H9 (cell line): ENCODE measurements at regions not wholly inside any gene's neighbourhood (a gene's known extent, or its start where the extent isn't known, plus 50 kb on each side); places are given as distances from the start of the nearest gene placed in this dataset.
"Not testable (repeated sequence)": the region's sequence is repeated elsewhere in the genome, so short reads cannot be mapped to it uniquely, and the experiment has no call there.

Source experiments
- DNase-seq: peaks from one replicate; pipeline ENCODE4 v3.0.0-alpha.2; 2017
- H2AFZ ChIP-seq: one replicate; pipeline ENCODE4 v1.6.1; 2013; ENCODE audit warnings: mild to moderate bottlenecking, low read length, control low read depth, moderate library complexity
- H2AK5ac ChIP-seq: 2 replicates; pipeline ENCODE4 v1.6.1; 2013; ENCODE audit warnings: low read length, control low read depth, mixed read lengths; ENCODE audit not compliant: insufficient read length
- H2BK120ac ChIP-seq: one replicate; pipeline ENCODE4 v1.6.1; 2013; ENCODE audit warnings: low read depth, mild to moderate bottlenecking, low read length, control low read depth, inconsistent platforms; ENCODE audit not compliant: poor library complexity, severe bottlenecking
- H2BK12ac ChIP-seq: 2 replicates; pipeline ENCODE4 v1.6.1; 2013; ENCODE audit warnings: low read length, control low read depth, mixed read lengths, low read depth; ENCODE audit not compliant: insufficient read length
- H2BK15ac ChIP-seq: 2 replicates; pipeline ENCODE4 v1.6.1; 2013; ENCODE audit warnings: low read depth, low read length, control low read depth
- H2BK20ac ChIP-seq: one replicate; pipeline ENCODE4 v1.6.1; 2013; ENCODE audit warnings: low read depth, mild to moderate bottlenecking, low read length, control low read depth, inconsistent platforms; ENCODE audit not compliant: poor library complexity, severe bottlenecking
- H2BK5ac ChIP-seq: 2 replicates; pipeline ENCODE4 v1.6.1; 2013; ENCODE audit warnings: low read length, control low read depth, mixed read lengths; ENCODE audit not compliant: insufficient read length
- H3K14ac ChIP-seq: 2 replicates; pipeline ENCODE4 v1.6.1; 2013; ENCODE audit warnings: low read length, control low read depth; ENCODE audit not compliant: insufficient read depth
- H3K18ac ChIP-seq: 2 replicates; pipeline ENCODE4 v1.6.1; 2013; ENCODE audit warnings: low read depth, mild to moderate bottlenecking, mixed read lengths, low read length, control low read depth; ENCODE audit not compliant: insufficient read length
- H3K23ac ChIP-seq: 2 replicates; pipeline ENCODE4 v1.6.1; 2013; ENCODE audit warnings: low read length, control low read depth, mixed read lengths, low read depth; ENCODE audit not compliant: insufficient read length
- H3K23me2 ChIP-seq: 2 replicates; pipeline ENCODE4 v1.6.1; 2013; ENCODE audit warnings: low read depth, mild to moderate bottlenecking, mixed read lengths, low read length, control low read depth; ENCODE audit not compliant: insufficient read length, poor library complexity, severe bottlenecking
- H3K27ac ChIP-seq: 2 replicates; pipeline ENCODE4 v1.5.1; 2013; ENCODE audit warnings: low read length, control low read depth, mixed read lengths, low read depth; ENCODE audit not compliant: insufficient read length
- H3K27me3 ChIP-seq: 2 replicates; pipeline ENCODE4 v1.6.1; 2013; ENCODE audit warnings: low read length, control low read depth, inconsistent platforms; ENCODE audit not compliant: insufficient read depth
- H3K4ac ChIP-seq: 2 replicates; pipeline ENCODE4 v1.6.1; 2013; ENCODE audit warnings: low read depth, mild to moderate bottlenecking, control low read depth, inconsistent platforms, low read length, moderate library complexity
- H3K4me1 ChIP-seq: 2 replicates; pipeline ENCODE4 v1.6.1; 2013; ENCODE audit warnings: low read length, control low read depth, inconsistent platforms; ENCODE audit not compliant: insufficient read depth
- H3K4me2 ChIP-seq: 2 replicates; pipeline ENCODE4 v1.6.1; 2013; ENCODE audit warnings: low read length, control low read depth, mixed read lengths; ENCODE audit not compliant: insufficient read length, insufficient read depth
- H3K56ac ChIP-seq: 2 replicates; pipeline ENCODE4 v1.6.1; 2013; ENCODE audit warnings: low read depth, mild to moderate bottlenecking, mixed read lengths, low read length, control low read depth; ENCODE audit not compliant: insufficient read length
- H3K79me1 ChIP-seq: 2 replicates; pipeline ENCODE4 v1.6.1; 2013; ENCODE audit warnings: low read depth, mild to moderate bottlenecking, moderate library complexity, low read length, control low read depth, inconsistent platforms; ENCODE audit not compliant: insufficient read depth, poor library complexity, severe bottlenecking
- H3K79me2 ChIP-seq: 2 replicates; pipeline ENCODE4 v1.6.1; 2013; ENCODE audit warnings: low read length, control low read depth, inconsistent platforms; ENCODE audit not compliant: insufficient read depth
- H3K9ac ChIP-seq: 2 replicates; pipeline ENCODE4 v1.6.1; 2013; ENCODE audit warnings: low read length, control low read depth, mixed read lengths; ENCODE audit not compliant: insufficient read length; ENCODE audit errors: extremely low read depth
- H3K9me3 ChIP-seq: one replicate; pipeline ENCODE4 v1.6.1; 2013; ENCODE audit warnings: low read depth, low read length, inconsistent platforms; ENCODE audit not compliant: control insufficient read depth
- H3T11ph ChIP-seq: one replicate; pipeline ENCODE4 v1.6.1; 2013; ENCODE audit warnings: mild to moderate bottlenecking, low read length, control low read depth, inconsistent platforms
- H4K20me1 ChIP-seq: one replicate; pipeline ENCODE4 v1.6.1; 2013; ENCODE audit not compliant: control insufficient read depth, insufficient read length, insufficient read depth
- H4K5ac ChIP-seq: 2 replicates; pipeline ENCODE4 v1.6.1; 2013; ENCODE audit warnings: low read depth, mild to moderate bottlenecking, mixed read lengths, low read length, control low read depth; ENCODE audit not compliant: insufficient read length
- H4K8ac ChIP-seq: replicated peaks from 2 replicates; pipeline ENCODE4 v1.6.1; 2013; ENCODE audit warnings: low read length, control low read depth, mixed read lengths, low read depth; ENCODE audit not compliant: insufficient read length
- H4K91ac ChIP-seq: 2 replicates; pipeline ENCODE4 v1.6.1; 2013; ENCODE audit warnings: low read depth, mild to moderate bottlenecking, moderate library complexity, mixed read lengths, low read length, control low read depth; ENCODE audit not compliant: insufficient read length
- H3K27ac Mint-ChIP-seq, 3 experiments: 2 replicates in 2 of 3; 3 replicates in 1 of 3; pipeline ENCODE4 v1.8.0; 2020 to 2021; ENCODE audit warnings: mixed read lengths in 3 of 3, mild to moderate bottlenecking in 1 of 3, moderate library complexity in 1 of 3
- H3K27me3 Mint-ChIP-seq: 2 replicates; pipeline ENCODE4 v1.8.0; 2021; ENCODE audit warnings: low read depth, mild to moderate bottlenecking, moderate library complexity, mixed read lengths
- H3K36me3 Mint-ChIP-seq, 3 experiments: 2 replicates in 2 of 3; 3 replicates in 1 of 3; pipeline ENCODE4 v1.8.0; 2020 to 2021; ENCODE audit warnings: low read depth in 3 of 3, mixed read lengths in 3 of 3; ENCODE audit not compliant: insufficient read depth in 1 of 3
- H3K4me1 Mint-ChIP-seq, 2 experiments: 2 replicates each; pipeline ENCODE4 v1.8.0; 2020; ENCODE audit warnings: mixed read lengths in 2 of 2
- H3K4me3 Mint-ChIP-seq, 2 experiments: 2 replicates in 1 of 2; 3 replicates in 1 of 2; pipeline ENCODE4 v1.8.0; 2020 to 2021; ENCODE audit warnings: mild to moderate bottlenecking in 2 of 2, mixed read lengths in 2 of 2, moderate library complexity in 1 of 2
- H3K9me3 Mint-ChIP-seq, 2 experiments: 2 replicates in 1 of 2; 3 replicates in 1 of 2; pipeline ENCODE4 v1.8.0; 2020; ENCODE audit warnings: mild to moderate bottlenecking in 2 of 2, mixed read lengths in 2 of 2, moderate library complexity in 1 of 2
- CTCF ChIP-seq: fragments of 200-600 bp; sonication (generic); conservative IDR thresholded peaks from 3 replicates; pipeline ENCODE4 v1.8.0; 2021; ENCODE audit warnings: antibody characterized with exemption, mild to moderate bottlenecking
- WGBS: extraction: QIAGEN DNeasy Blood & Tissue Kit; methylation state at CpG from one replicate; pipeline ENCODE4 v1.1.7; 2013; ENCODE audit warnings: missing lambda C conversion rate, low lambda C conversion rate, mixed read lengths; ENCODE audit not compliant: insufficient read length; ENCODE audit errors: extremely low coverage; 5-methylcytosine and 5-hydroxymethylcytosine counted together

- DNase-seq: no peak
- H3K4me1 ChIP-seq: no peaks in the 10 kb centered on the region
- no peak overlapping the region for H3K18ac ChIP-seq
- H2AK5ac ChIP-seq: no peak overlapping the region
- no peaks in the 10 kb centered on the region for H3K23me2 ChIP-seq
- H3K36me3 Mint-ChIP-seq: peaks cover 4 to 28% (median 5%) of the 10 kb centered on the region in 3 experiments
- H3K4me1 Mint-ChIP-seq: no peaks in the 10 kb centered on the region
- H2BK15ac ChIP-seq: no peak overlapping the region
- H3K27ac Mint-ChIP-seq: no peak overlapping the region
- H4K91ac ChIP-seq: no peak overlapping the region
- no peak overlapping the region for H3K56ac ChIP-seq
- H3K4me3 Mint-ChIP-seq: no peak overlapping the region
- no peak overlapping the region for H2BK120ac ChIP-seq
- no peak overlapping the region for H2BK5ac ChIP-seq
- no peak overlapping the region for H3K9ac ChIP-seq
- H3K9me3 ChIP-seq: no peaks in the 10 kb centered on the region
- no peaks in the 10 kb centered on the region for H3K79me2 ChIP-seq
- H3K79me1 ChIP-seq: no peaks in the 10 kb centered on the region
- no peaks in the 10 kb centered on the region for H3K27me3 Mint-ChIP-seq
- no peak overlapping the region for H3K4me2 ChIP-seq
- H3K9me3 Mint-ChIP-seq: peaks cover 16 to 23% of the 10 kb centered on the region in 2 experiments
- no peak overlapping the region for H2BK12ac ChIP-seq
- H4K8ac ChIP-seq: no peak overlapping the region
- no peak overlapping the region for H3K14ac ChIP-seq
- no peak overlapping the region for H4K5ac ChIP-seq
- H2AFZ ChIP-seq: no peak overlapping the region
- H3K27me3 ChIP-seq: no peaks in the 10 kb centered on the region
- H3K27ac ChIP-seq: no peak overlapping the region
- no peak overlapping the region for H2BK20ac ChIP-seq
- TF ChIP-seq CTCF: no peak
- no peak overlapping the region for H3K23ac ChIP-seq
- no peaks in the 10 kb centered on the region for H4K20me1 ChIP-seq
- no peak overlapping the region for H3K4ac ChIP-seq
- no CpG with 5 or more reads among the region's 4 CpGs for WGBS
- no peak overlapping the region for H3T11ph ChIP-seq
Observed at GRCh38 chr5:98341038-98342032, 432.1 kb upstream of the RGMB start.

- not testable (repeated sequence) for H3K4me2 ChIP-seq, H3K4me1 ChIP-seq, H4K20me1 ChIP-seq, H4K5ac ChIP-seq, H2BK5ac ChIP-seq, H2BK20ac ChIP-seq, H3K14ac ChIP-seq, H2BK12ac ChIP-seq, H3T11ph ChIP-seq, H3K9ac ChIP-seq, H2AK5ac ChIP-seq, H3K27ac Mint-ChIP-seq, H3K23ac ChIP-seq, H2AFZ ChIP-seq, H3K4me3 Mint-ChIP-seq, H3K27ac ChIP-seq, H3K4me1 Mint-ChIP-seq, H4K8ac ChIP-seq, H3K27me3 ChIP-seq, H3K27me3 Mint-ChIP-seq, H3K23me2 ChIP-seq, H3K56ac ChIP-seq, H3K4ac ChIP-seq, H3K79me1 ChIP-seq, H4K91ac ChIP-seq, H3K79me2 ChIP-seq, H2BK120ac ChIP-seq, H3K18ac ChIP-seq, H3K9me3 ChIP-seq, DNase-seq, H2BK15ac ChIP-seq
- no CpG with 5 or more reads among the region's 22 CpGs for WGBS
- Mint-ChIP-seq H3K36me3 (peaks cover 7 to 35% (median 8%) of the 10 kb centered on the region in 3 experiments), H3K9me3 (peaks cover 21 to 31% of the 10 kb centered on the region in 2 experiments)
Observed at GRCh38 chr5:98342958-98343660, 430.4 kb upstream of the RGMB start.
